ENCODE measurements at regions not wholly inside any gene's neighbourhood (a gene's known extent, or its start where the extent isn't known, plus 50 kb on each side); places are given as distances from the start of the nearest gene placed in this dataset.

GRCh38 chr14:36454599-36455240 lies 65.3 kb downstream of the NKX2-1 start (continued):
- TF ChIP-seq CEBPZ (IDR thresholded peaks at IDR 0.05; ENCODE audit: low read length) (no peak), ZNF607 (CRISPR knock-in tag; IDR thresholded peaks at IDR 0.05; ENCODE audit: borderline replicate concordance) (no peak), AHDC1 (CRISPR knock-in tag; IDR thresholded peaks at IDR 0.05; ENCODE audit: borderline replicate concordance) (no peak), ZNF335 (CRISPR knock-in tag; IDR thresholded peaks at IDR 0.05) (no peak), TRIM24 (CRISPR knock-in tag; IDR thresholded peaks at IDR 0.05) (no peak), RARA (CRISPR knock-in tag; IDR thresholded peaks at IDR 0.05) (peak; percentile 85), RAD51 (IDR thresholded peaks at IDR 0.05; ENCODE audit: borderline replicate concordance) (no peak), PHF20 (CRISPR knock-in tag; IDR thresholded peaks at IDR 0.05) (no peak), CENPT (CRISPR knock-in tag; IDR thresholded peaks at IDR 0.05; ENCODE audit: low read depth) (no peak), CEBPG (CRISPR knock-in tag; IDR thresholded peaks at IDR 0.05) (0 out of 2 replicates have a peak, but pooled peaks have one; percentile 35), GATA4 (IDR thresholded peaks at IDR 0.05; ENCODE audit: borderline replicate concordance, low read depth) (no peak), MAFG (CRISPR knock-in tag; IDR thresholded peaks at IDR 0.05) (no peak), ZNF564 (CRISPR knock-in tag; IDR thresholded peaks at IDR 0.05) (no peak), ZFP36L2 (CRISPR knock-in tag; IDR thresholded peaks at IDR 0.05) (no peak), MIXL1 (CRISPR knock-in tag; IDR thresholded peaks at IDR 0.05) (no peak), E2F2 (CRISPR knock-in tag; IDR thresholded peaks at IDR 0.05; ENCODE audit: borderline replicate concordance) (no peak)
- TF ChIP-seq, protein P1, sequence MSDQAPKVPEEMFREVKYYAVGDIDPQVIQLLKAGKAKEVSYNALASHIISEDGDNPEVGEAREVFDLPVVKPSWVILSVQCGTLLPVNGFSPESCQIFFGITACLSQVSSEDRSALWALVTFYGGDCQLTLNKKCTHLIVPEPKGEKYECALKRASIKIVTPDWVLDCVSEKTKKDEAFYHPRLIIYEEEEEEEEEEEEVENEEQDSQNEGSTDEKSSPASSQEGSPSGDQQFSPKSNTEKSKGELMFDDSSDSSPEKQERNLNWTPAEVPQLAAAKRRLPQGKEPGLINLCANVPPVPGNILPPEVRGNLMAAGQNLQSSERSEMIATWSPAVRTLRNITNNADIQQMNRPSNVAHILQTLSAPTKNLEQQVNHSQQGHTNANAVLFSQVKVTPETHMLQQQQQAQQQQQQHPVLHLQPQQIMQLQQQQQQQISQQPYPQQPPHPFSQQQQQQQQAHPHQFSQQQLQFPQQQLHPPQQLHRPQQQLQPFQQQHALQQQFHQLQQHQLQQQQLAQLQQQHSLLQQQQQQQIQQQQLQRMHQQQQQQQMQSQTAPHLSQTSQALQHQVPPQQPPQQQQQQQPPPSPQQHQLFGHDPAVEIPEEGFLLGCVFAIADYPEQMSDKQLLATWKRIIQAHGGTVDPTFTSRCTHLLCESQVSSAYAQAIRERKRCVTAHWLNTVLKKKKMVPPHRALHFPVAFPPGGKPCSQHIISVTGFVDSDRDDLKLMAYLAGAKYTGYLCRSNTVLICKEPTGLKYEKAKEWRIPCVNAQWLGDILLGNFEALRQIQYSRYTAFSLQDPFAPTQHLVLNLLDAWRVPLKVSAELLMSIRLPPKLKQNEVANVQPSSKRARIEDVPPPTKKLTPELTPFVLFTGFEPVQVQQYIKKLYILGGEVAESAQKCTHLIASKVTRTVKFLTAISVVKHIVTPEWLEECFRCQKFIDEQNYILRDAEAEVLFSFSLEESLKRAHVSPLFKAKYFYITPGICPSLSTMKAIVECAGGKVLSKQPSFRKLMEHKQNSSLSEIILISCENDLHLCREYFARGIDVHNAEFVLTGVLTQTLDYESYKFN (CRISPR knock-in tag; conservative IDR thresholded peaks at IDR 0.05), result 0 out of 2 replicates have a peak, but pooled peaks have one; percentile 36

All from HepG2 (cell line).